Keratinocyte (primary cell): ENCODE measurements at regions not wholly inside any gene's neighbourhood (a gene's known extent, or its start where the extent isn't known, plus 50 kb on each side); places are given as distances from the start of the nearest gene placed in this dataset.
"Not testable (repeated sequence)": the region's sequence is repeated elsewhere in the genome, so short reads cannot be mapped to it uniquely, and the experiment has no call there.

Source experiments
- DNase-seq: peaks from one replicate; pipeline ENCODE4 v3.0.0-alpha.2; 2011; ENCODE audit warnings: low read depth, missing footprints, low spot score
- FAIRE-seq: peaks from 2 replicates; lab custom pipeline; 2011; peaks lifted over from hg19 to GRCh38; lab: Jason Lieb, UNC
- H2AFZ ChIP-seq: 2 replicates; pipeline ENCODE4 v1.6.0; 2012; ENCODE audit warnings: low read length, control low read depth, inconsistent platforms; ENCODE audit not compliant: control insufficient read depth
- H3K27ac ChIP-seq: 2 replicates; pipeline ENCODE4 v1.5.1; 2011; ENCODE audit warnings: low read length; ENCODE audit not compliant: control insufficient read depth, insufficient read depth
- H3K27me3 ChIP-seq: 3 replicates; pipeline ENCODE4 v1.6.0; 2011; ENCODE audit warnings: low read length; ENCODE audit not compliant: control insufficient read depth, insufficient read depth; ENCODE audit errors: extremely low read depth
- H3K36me3 ChIP-seq, 2 experiments: 2 replicates in 1 of 2; 3 replicates in 1 of 2; pipeline ENCODE4 v1.5.1; 2011; ENCODE audit warnings: low read length in 2 of 2, mild to moderate bottlenecking in 1 of 2; ENCODE audit not compliant: control insufficient read depth in 2 of 2, insufficient read depth in 2 of 2; ENCODE audit errors: extremely low read depth in 1 of 2
- H3K4me1 ChIP-seq: 3 replicates; pipeline ENCODE4 v1.5.1; 2011; ENCODE audit warnings: low read length; ENCODE audit not compliant: control insufficient read depth, insufficient read depth; ENCODE audit errors: extremely low read depth
- H3K4me2 ChIP-seq: 3 replicates; pipeline ENCODE4 v1.6.0; 2011; ENCODE audit warnings: low read depth, low read length; ENCODE audit not compliant: control insufficient read depth, insufficient read depth; ENCODE audit errors: extremely low read depth
- H3K4me3 ChIP-seq, 3 experiments: fragments of 200-600 bp in 1 of 3; sonication (generic) in 1 of 3; 2 replicates in 2 of 3; 3 replicates in 1 of 3; pipeline ENCODE4 v1.5.1; 2011 to 2016; ENCODE audit warnings: low read length in 3 of 3, mild to moderate bottlenecking in 3 of 3, control low read depth in 2 of 3, inconsistent platforms in 1 of 3, low read depth in 1 of 3, mixed read lengths in 1 of 3, mixed run types in 1 of 3, moderate library complexity in 1 of 3; ENCODE audit not compliant: control insufficient read depth in 2 of 3, insufficient read depth in 2 of 3; ENCODE audit errors: extremely low read depth in 1 of 3
- H3K79me2 ChIP-seq: 2 replicates; pipeline ENCODE4 v1.6.0; 2012; ENCODE audit warnings: low read length; ENCODE audit not compliant: control insufficient read depth, insufficient read depth
- H3K9ac ChIP-seq: 3 replicates; pipeline ENCODE4 v1.6.0; 2011; ENCODE audit warnings: low read length; ENCODE audit not compliant: control insufficient read depth, insufficient read depth; ENCODE audit errors: extremely low read depth
- H3K9me1 ChIP-seq: 3 replicates; pipeline ENCODE4 v1.6.0; 2011; ENCODE audit warnings: low read length; ENCODE audit not compliant: control insufficient read depth, insufficient read depth; ENCODE audit errors: extremely low read depth
- H3K9me3 ChIP-seq: 2 replicates; pipeline ENCODE4 v1.5.1; 2012; ENCODE audit warnings: low read depth, low read length; ENCODE audit not compliant: control insufficient read depth
- H4K20me1 ChIP-seq: 3 replicates; pipeline ENCODE4 v1.6.0; 2011; ENCODE audit warnings: low read length; ENCODE audit not compliant: control insufficient read depth, insufficient read depth; ENCODE audit errors: extremely low read depth
- dilution Hi-C: fragments of 300-500 bp; cut with MboI; formaldehyde crosslinking; loops from one replicate; pipeline ENCODE4 v1.7.0; 2020; ENCODE audit warnings: low sequenced_read_pairs; ENCODE audit not compliant: extremely low pct_ligation_motif_present

GRCh38 chr14:105596374-105596773 is 70.0 kb downstream of the TMEM121 start:
- H3K27me3 ChIP-seq, FAIRE-seq, H3K4me3 ChIP-seq, dilution Hi-C loops, H3K4me2 ChIP-seq, H3K27ac ChIP-seq, H3K4me1 ChIP-seq, H3K36me3 ChIP-seq, H4K20me1 ChIP-seq, H2AFZ ChIP-seq, H3K9me1 ChIP-seq, H3K79me2 ChIP-seq, H3K9ac ChIP-seq, DNase-seq, H3K9me3 ChIP-seq: not testable (repeated sequence)

- H3K27ac ChIP-seq, H3K9me3 ChIP-seq, H4K20me1 ChIP-seq, FAIRE-seq, H3K4me1 ChIP-seq, H3K79me2 ChIP-seq, H3K9me1 ChIP-seq, dilution Hi-C loops, DNase-seq, H3K4me3 ChIP-seq, H2AFZ ChIP-seq, H3K27me3 ChIP-seq, H3K9ac ChIP-seq, H3K4me2 ChIP-seq, H3K36me3 ChIP-seq: not testable (repeated sequence)
These were observed 71.8 kb downstream of the TMEM121 start for GRCh38 chr14:105598040-105598763.

- DNase-seq, H3K9me3 ChIP-seq, H3K4me1 ChIP-seq, H3K36me3 ChIP-seq, H3K4me2 ChIP-seq, FAIRE-seq, H4K20me1 ChIP-seq, H3K9ac ChIP-seq, H3K79me2 ChIP-seq, dilution Hi-C loops, H2AFZ ChIP-seq, H3K27me3 ChIP-seq, H3K9me1 ChIP-seq, H3K4me3 ChIP-seq, H3K27ac ChIP-seq: not testable (repeated sequence)
These were observed 72.7 kb downstream of the TMEM121 start for GRCh38 chr14:105598925-105599586.

- H3K27me3 ChIP-seq, H3K36me3 ChIP-seq, dilution Hi-C loops, FAIRE-seq, H3K4me2 ChIP-seq, H3K79me2 ChIP-seq, H3K4me3 ChIP-seq, H2AFZ ChIP-seq, H4K20me1 ChIP-seq, H3K9me3 ChIP-seq, H3K9me1 ChIP-seq, H3K4me1 ChIP-seq, H3K9ac ChIP-seq, H3K27ac ChIP-seq, DNase-seq: not testable (repeated sequence)
These were observed 74.0 kb downstream of the TMEM121 start for GRCh38 chr14:105600195-105600938.
